A549 (cell line): ENCODE measurements at regions not wholly inside any gene's neighbourhood (a gene's known extent, or its start where the extent isn't known, plus 50 kb on each side); places are given as distances from the start of the nearest gene placed in this dataset.

Experiments
- MAFK ChIP-seq: fragments of 450-650 bp; IDR thresholded peaks from 2 replicates; pipeline ENCODE4 v1.6.1; 2014; ENCODE audit not compliant: partially characterized antibody
- POLR2A ChIP-seq: IDR thresholded peaks from 2 replicates; pipeline ENCODE4 v1.6.1; 2012; ENCODE audit warnings: mild to moderate bottlenecking, low read length
- TF ChIP-seq, protein P1 (sequence below): fragments of >200 bp; sonication (Bioruptor Twin); formaldehyde crosslinking; IDR thresholded peaks from 3 replicates; pipeline ENCODE4 v1.5.1; 2016

- TF ChIP-seq, protein P1, sequence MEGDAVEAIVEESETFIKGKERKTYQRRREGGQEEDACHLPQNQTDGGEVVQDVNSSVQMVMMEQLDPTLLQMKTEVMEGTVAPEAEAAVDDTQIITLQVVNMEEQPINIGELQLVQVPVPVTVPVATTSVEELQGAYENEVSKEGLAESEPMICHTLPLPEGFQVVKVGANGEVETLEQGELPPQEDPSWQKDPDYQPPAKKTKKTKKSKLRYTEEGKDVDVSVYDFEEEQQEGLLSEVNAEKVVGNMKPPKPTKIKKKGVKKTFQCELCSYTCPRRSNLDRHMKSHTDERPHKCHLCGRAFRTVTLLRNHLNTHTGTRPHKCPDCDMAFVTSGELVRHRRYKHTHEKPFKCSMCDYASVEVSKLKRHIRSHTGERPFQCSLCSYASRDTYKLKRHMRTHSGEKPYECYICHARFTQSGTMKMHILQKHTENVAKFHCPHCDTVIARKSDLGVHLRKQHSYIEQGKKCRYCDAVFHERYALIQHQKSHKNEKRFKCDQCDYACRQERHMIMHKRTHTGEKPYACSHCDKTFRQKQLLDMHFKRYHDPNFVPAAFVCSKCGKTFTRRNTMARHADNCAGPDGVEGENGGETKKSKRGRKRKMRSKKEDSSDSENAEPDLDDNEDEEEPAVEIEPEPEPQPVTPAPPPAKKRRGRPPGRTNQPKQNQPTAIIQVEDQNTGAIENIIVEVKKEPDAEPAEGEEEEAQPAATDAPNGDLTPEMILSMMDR = no peak
- TF ChIP-seq POLR2A (no peak), MAFK (no peak)
Measured at GRCh38 chr3:27040674-27041073, 328.5 kb downstream of the NEK10 start.
